Adrenal gland (tissue), 5 donors: ENCODE measurements at regions not wholly inside any gene's neighbourhood (a gene's known extent, or its start where the extent isn't known, plus 50 kb on each side); places are given as distances from the start of the nearest gene placed in this dataset.

Source experiments
- POLR2A ChIP-seq, 2 donors: fragments of 450-650 bp; IDR thresholded peaks; one replicate each; pipeline ENCODE4 v1.6.1; 2017; ENCODE audit warnings: antibody characterized with exemption in 2 of 2, mild to moderate bottlenecking in 2 of 2, moderate library complexity in 1 of 2
- TF ChIP-seq, protein P1 (sequence below), 6 experiments: fragments of 450-650 bp in 4 of 6; fragments of 200-600 bp in 2 of 6; sonication (generic) in 1 of 6; IDR thresholded peaks; 1 replicate in 5 of 6; 2 replicates in 1 of 6; pipeline versions ENCODE4 v1.5.1 to v1.8.0; 2016 to 2021; ENCODE audit warnings: antibody characterized with exemption in 6 of 6, mild to moderate bottlenecking in 2 of 6, moderate library complexity in 1 of 6
- donor health status: DM: no; HTN: no; CAD: no.

GRCh38 chr15:60283936-60284335, 113.8 kb downstream of the ANXA2 start:
- TF ChIP-seq, protein P1, sequence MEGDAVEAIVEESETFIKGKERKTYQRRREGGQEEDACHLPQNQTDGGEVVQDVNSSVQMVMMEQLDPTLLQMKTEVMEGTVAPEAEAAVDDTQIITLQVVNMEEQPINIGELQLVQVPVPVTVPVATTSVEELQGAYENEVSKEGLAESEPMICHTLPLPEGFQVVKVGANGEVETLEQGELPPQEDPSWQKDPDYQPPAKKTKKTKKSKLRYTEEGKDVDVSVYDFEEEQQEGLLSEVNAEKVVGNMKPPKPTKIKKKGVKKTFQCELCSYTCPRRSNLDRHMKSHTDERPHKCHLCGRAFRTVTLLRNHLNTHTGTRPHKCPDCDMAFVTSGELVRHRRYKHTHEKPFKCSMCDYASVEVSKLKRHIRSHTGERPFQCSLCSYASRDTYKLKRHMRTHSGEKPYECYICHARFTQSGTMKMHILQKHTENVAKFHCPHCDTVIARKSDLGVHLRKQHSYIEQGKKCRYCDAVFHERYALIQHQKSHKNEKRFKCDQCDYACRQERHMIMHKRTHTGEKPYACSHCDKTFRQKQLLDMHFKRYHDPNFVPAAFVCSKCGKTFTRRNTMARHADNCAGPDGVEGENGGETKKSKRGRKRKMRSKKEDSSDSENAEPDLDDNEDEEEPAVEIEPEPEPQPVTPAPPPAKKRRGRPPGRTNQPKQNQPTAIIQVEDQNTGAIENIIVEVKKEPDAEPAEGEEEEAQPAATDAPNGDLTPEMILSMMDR (IDR thresholded peaks at IDR 0.05): no peak
- TF ChIP-seq POLR2A (IDR thresholded peaks at IDR 0.05): no peak
